ENCODE measurements at regions not wholly inside any gene's neighbourhood (a gene's known extent, or its start where the extent isn't known, plus 50 kb on each side); places are given as distances from the start of the nearest gene placed in this dataset.

- H3K4me3 ChIP-seq (ENCODE audit: control insufficient read depth in 1 of 7, extremely low read depth in 1 of 7, insufficient read depth in 4 of 7, low read depth in 2 of 7, low read length in 6 of 7), result peak overlapping the region in 1 of 7 experiments; percentile 49
- WGBS (ENCODE audit: insufficient coverage), result 31% methylated on average over 7 of the region's 13 CpGs
- H3K27ac ChIP-seq (ENCODE audit: insufficient read depth in 1 of 2, low read depth in 1 of 2, low read length in 2 of 2, poor library complexity in 1 of 2, severe bottlenecking in 2 of 2), result no peak overlapping the region
- H3K9me3 ChIP-seq (ENCODE audit: control extremely low read depth in 1 of 5, control insufficient read depth in 4 of 5, insufficient read depth in 2 of 5, low read depth in 1 of 5, low read length in 4 of 5), result peaks cover 0 to 2% (median 0%) of the 10 kb centered on the region in 5 experiments
- H3K4me1 ChIP-seq (ENCODE audit: control extremely low read depth in 1 of 4, control insufficient read depth in 4 of 4, insufficient read depth in 4 of 4, low read length in 3 of 4), result peaks cover 4 to 30% (median 23%) of the 10 kb centered on the region in 4 experiments
- ChIA-PET POLR2A (interaction anchor here (0.6 kb wide), 1 partner anchor 275 kb away, joined by 3 read pairs; no protein-coding TSS in a partner anchor), CTCF (interaction anchor here (0.8 to 1.5 kb wide), 3 partner anchors 44 to 82 kb away, joined by 3 read pairs; no protein-coding TSS in a partner anchor)
- no peaks in the 10 kb centered on the region for H3K36me3 ChIP-seq (ENCODE audit: control insufficient read depth in 4 of 4, insufficient read depth in 4 of 4, low read length in 3 of 4)
- DNase-seq, result peak; percentile 48 to 58 (median 50)
- no peaks in the 10 kb centered on the region for H3K27me3 ChIP-seq (replicated peaks in 2 of 5; ENCODE audit: control insufficient read depth in 4 of 5, insufficient read depth in 5 of 5, low read length in 4 of 5)
Observed at GRCh38 chr11:69409812-69410645, 71.4 kb upstream of the LINC01488 start.

GRCh38 chr11:69411257-69411924, 70.1 kb upstream of the LINC01488 start:
- H3K9me3 ChIP-seq (ENCODE audit: control extremely low read depth in 1 of 5, control insufficient read depth in 4 of 5, insufficient read depth in 2 of 5, low read depth in 1 of 5, low read length in 4 of 5), result peaks cover 0 to 2% (median 0%) of the 10 kb centered on the region in 5 experiments
- H3K36me3 ChIP-seq (ENCODE audit: control insufficient read depth in 4 of 4, insufficient read depth in 4 of 4, low read length in 3 of 4), result no peaks in the 10 kb centered on the region
- POLR2A ChIA-PET, result no interaction called here
- H3K4me3 ChIP-seq (ENCODE audit: control insufficient read depth in 1 of 7, extremely low read depth in 1 of 7, insufficient read depth in 4 of 7, low read depth in 2 of 7, low read length in 6 of 7), result no peak overlapping the region
- no peaks in the 10 kb centered on the region for H3K27me3 ChIP-seq (replicated peaks in 2 of 5; ENCODE audit: control insufficient read depth in 4 of 5, insufficient read depth in 5 of 5, low read length in 4 of 5)
- DNase-seq, result no peak
- H3K27ac ChIP-seq (ENCODE audit: insufficient read depth in 1 of 2, low read depth in 1 of 2, low read length in 2 of 2, poor library complexity in 1 of 2, severe bottlenecking in 2 of 2), result no peak overlapping the region
- peaks cover 5 to 44% (median 37%) of the 10 kb centered on the region in 4 experiments for H3K4me1 ChIP-seq (ENCODE audit: control extremely low read depth in 1 of 4, control insufficient read depth in 4 of 4, insufficient read depth in 4 of 4, low read length in 3 of 4)
- WGBS (ENCODE audit: insufficient coverage), result 77% methylated on average over 5 of the region's 8 CpGs
- CTCF ChIA-PET, result interaction anchor here (0.7 kb wide), 1 partner anchor 37 kb away, joined by 3 read pairs; no protein-coding TSS in a partner anchor

- H3K36me3 ChIP-seq (ENCODE audit: control insufficient read depth in 4 of 4, insufficient read depth in 4 of 4, low read length in 3 of 4), result no peaks in the 10 kb centered on the region
- H3K27ac ChIP-seq (ENCODE audit: insufficient read depth in 1 of 2, low read depth in 1 of 2, low read length in 2 of 2, poor library complexity in 1 of 2, severe bottlenecking in 2 of 2), result no peak overlapping the region
- H3K4me1 ChIP-seq (ENCODE audit: control extremely low read depth in 1 of 4, control insufficient read depth in 4 of 4, insufficient read depth in 4 of 4, low read length in 3 of 4), result peaks cover 11 to 58% (median 51%) of the 10 kb centered on the region in 4 experiments
- DNase-seq, result no peak
- peaks cover 0 to 2% (median 0%) of the 10 kb centered on the region in 5 experiments for H3K9me3 ChIP-seq (ENCODE audit: control extremely low read depth in 1 of 5, control insufficient read depth in 4 of 5, insufficient read depth in 2 of 5, low read depth in 1 of 5, low read length in 4 of 5)
- POLR2A ChIA-PET, result no interaction called here
- CTCF ChIA-PET, result interaction anchor here (1.2 kb wide), 1 partner anchor 125 kb away, joined by 9 read pairs; no protein-coding TSS in a partner anchor
- H3K27me3 ChIP-seq (replicated peaks in 2 of 5; ENCODE audit: control insufficient read depth in 4 of 5, insufficient read depth in 5 of 5, low read length in 4 of 5), result no peaks in the 10 kb centered on the region
- H3K4me3 ChIP-seq (ENCODE audit: control insufficient read depth in 1 of 7, extremely low read depth in 1 of 7, insufficient read depth in 4 of 7, low read depth in 2 of 7, low read length in 6 of 7), result no peak overlapping the region
- WGBS (ENCODE audit: insufficient coverage), result 92% methylated on average over 14 of the region's 16 CpGs
Observed at GRCh38 chr11:69413015-69413801, 68.3 kb upstream of the LINC01488 start.

- peaks cover 0 to 2% (median 0%) of the 10 kb centered on the region in 5 experiments for H3K9me3 ChIP-seq (ENCODE audit: control extremely low read depth in 1 of 5, control insufficient read depth in 4 of 5, insufficient read depth in 2 of 5, low read depth in 1 of 5, low read length in 4 of 5)
- H3K4me1 ChIP-seq (ENCODE audit: control extremely low read depth in 1 of 4, control insufficient read depth in 4 of 4, insufficient read depth in 4 of 4, low read length in 3 of 4), result peaks cover 11 to 56% (median 50%) of the 10 kb centered on the region in 4 experiments
- no peak overlapping the region for H3K4me3 ChIP-seq (ENCODE audit: control insufficient read depth in 1 of 7, extremely low read depth in 1 of 7, insufficient read depth in 4 of 7, low read depth in 2 of 7, low read length in 6 of 7)
- ChIA-PET POLR2A (no interaction called here), CTCF (interaction anchor here (1.1 to 2.1 kb wide), 3 partner anchors 29 to 126 kb away, joined by 3 to 9 read pairs (median 7); no protein-coding TSS in a partner anchor)
- no peak for DNase-seq
- no peaks in the 10 kb centered on the region for H3K27me3 ChIP-seq (replicated peaks in 2 of 5; ENCODE audit: control insufficient read depth in 4 of 5, insufficient read depth in 5 of 5, low read length in 4 of 5)
- no peak overlapping the region for H3K27ac ChIP-seq (ENCODE audit: insufficient read depth in 1 of 2, low read depth in 1 of 2, low read length in 2 of 2, poor library complexity in 1 of 2, severe bottlenecking in 2 of 2)
- WGBS (ENCODE audit: insufficient coverage), result 100% methylated on average over 1 of the region's 4 CpGs
- H3K36me3 ChIP-seq (ENCODE audit: control insufficient read depth in 4 of 4, insufficient read depth in 4 of 4, low read length in 3 of 4), result no peaks in the 10 kb centered on the region
Observed at GRCh38 chr11:69413993-69414392, 67.5 kb upstream of the LINC01488 start.

GRCh38 chr11:69414773-69415187, 66.7 kb upstream of the LINC01488 start:
- ChIA-PET CTCF (interaction anchor here (1.1 to 2.1 kb wide), 4 partner anchors 8 to 122 kb away, joined by 3 to 7 read pairs (median 4); no protein-coding TSS in a partner anchor), POLR2A (no interaction called here)
- H3K27me3 ChIP-seq (replicated peaks in 2 of 5; ENCODE audit: control insufficient read depth in 4 of 5, insufficient read depth in 5 of 5, low read length in 4 of 5), result no peaks in the 10 kb centered on the region
- WGBS (ENCODE audit: insufficient coverage), result 9% methylated on average over 8 of the region's 14 CpGs
- H3K4me3 ChIP-seq (ENCODE audit: control insufficient read depth in 1 of 7, extremely low read depth in 1 of 7, insufficient read depth in 4 of 7, low read depth in 2 of 7, low read length in 6 of 7), result no peak overlapping the region
- H3K9me3 ChIP-seq (ENCODE audit: control extremely low read depth in 1 of 5, control insufficient read depth in 4 of 5, insufficient read depth in 2 of 5, low read depth in 1 of 5, low read length in 4 of 5), result peaks cover 0 to 2% (median 0%) of the 10 kb centered on the region in 5 experiments
- DNase-seq, result no peak
- no peak overlapping the region for H3K27ac ChIP-seq (ENCODE audit: insufficient read depth in 1 of 2, low read depth in 1 of 2, low read length in 2 of 2, poor library complexity in 1 of 2, severe bottlenecking in 2 of 2)
- H3K36me3 ChIP-seq (ENCODE audit: control insufficient read depth in 4 of 4, insufficient read depth in 4 of 4, low read length in 3 of 4), result no peaks in the 10 kb centered on the region
- H3K4me1 ChIP-seq (ENCODE audit: control extremely low read depth in 1 of 4, control insufficient read depth in 4 of 4, insufficient read depth in 4 of 4, low read length in 3 of 4), result peaks cover 11 to 48% (median 44%) of the 10 kb centered on the region in 4 experiments

GRCh38 chr11:69415411-69416142, 65.9 kb upstream of the LINC01488 start:
- Histone ChIP-seq H3K36me3 (ENCODE audit: control insufficient read depth in 4 of 4, insufficient read depth in 4 of 4, low read length in 3 of 4) (no peaks in the 10 kb centered on the region), H3K4me1 (ENCODE audit: control extremely low read depth in 1 of 4, control insufficient read depth in 4 of 4, insufficient read depth in 4 of 4, low read length in 3 of 4) (peaks cover 11 to 40% (median 38%) of the 10 kb centered on the region in 4 experiments), H3K27ac (ENCODE audit: insufficient read depth in 1 of 2, low read depth in 1 of 2, low read length in 2 of 2, poor library complexity in 1 of 2, severe bottlenecking in 2 of 2) (no peak overlapping the region), H3K4me3 (ENCODE audit: control insufficient read depth in 1 of 7, extremely low read depth in 1 of 7, insufficient read depth in 4 of 7, low read depth in 2 of 7, low read length in 6 of 7) (peak overlapping the region in 2 of 7 experiments; percentile 28 to 33), H3K9me3 (ENCODE audit: control extremely low read depth in 1 of 5, control insufficient read depth in 4 of 5, insufficient read depth in 2 of 5, low read depth in 1 of 5, low read length in 4 of 5) (peaks cover 0 to 2% (median 0%) of the 10 kb centered on the region in 5 experiments), H3K27me3 (replicated peaks in 2 of 5; ENCODE audit: control insufficient read depth in 4 of 5, insufficient read depth in 5 of 5, low read length in 4 of 5) (no peaks in the 10 kb centered on the region)
- POLR2A ChIA-PET, result no interaction called here
- CTCF ChIA-PET, result interaction anchor here (1.1 to 2.1 kb wide), 3 partner anchors 9 to 123 kb away, joined by 4 to 7 read pairs (median 5); no protein-coding TSS in a partner anchor
- 70% methylated on average over 12 of the region's 12 CpGs for WGBS (ENCODE audit: insufficient coverage)
- DNase-seq, result no peak

Data from common myeloid progenitor, CD34-positive (primary cell).